ENCODE measurements at regions not wholly inside any gene's neighbourhood (a gene's known extent, or its start where the extent isn't known, plus 50 kb on each side); places are given as distances from the start of the nearest gene placed in this dataset.
"Not testable (repeated sequence)": the region's sequence is repeated elsewhere in the genome, so short reads cannot be mapped to it uniquely, and the experiment has no call there.

DNA sequence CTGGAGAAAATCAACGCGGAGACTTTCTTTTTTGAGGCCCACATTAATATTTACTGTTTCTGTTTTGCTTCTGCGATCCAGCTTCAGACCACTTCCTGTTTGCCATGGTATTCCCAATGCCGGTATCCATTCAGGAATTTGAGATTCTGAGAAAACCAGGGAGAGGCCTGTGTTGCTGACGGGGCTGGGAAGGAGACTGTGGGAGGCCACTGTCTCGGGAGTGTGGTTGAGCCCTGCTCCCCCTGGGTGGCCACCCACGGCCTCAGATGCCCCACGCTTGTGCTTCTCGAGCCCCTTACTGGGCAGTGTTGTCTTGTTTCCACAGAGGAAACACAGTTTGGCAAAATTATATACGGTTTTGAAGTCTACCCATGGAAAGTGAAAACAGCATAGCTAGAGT, 403.6 kb upstream of the IRX2 start:
- DNase-seq (ENCODE audit: missing footprints) = no peak
- intact Hi-C loops (cut with DNase I) = no loop called here
- no peak for ATAC-seq

DNA sequence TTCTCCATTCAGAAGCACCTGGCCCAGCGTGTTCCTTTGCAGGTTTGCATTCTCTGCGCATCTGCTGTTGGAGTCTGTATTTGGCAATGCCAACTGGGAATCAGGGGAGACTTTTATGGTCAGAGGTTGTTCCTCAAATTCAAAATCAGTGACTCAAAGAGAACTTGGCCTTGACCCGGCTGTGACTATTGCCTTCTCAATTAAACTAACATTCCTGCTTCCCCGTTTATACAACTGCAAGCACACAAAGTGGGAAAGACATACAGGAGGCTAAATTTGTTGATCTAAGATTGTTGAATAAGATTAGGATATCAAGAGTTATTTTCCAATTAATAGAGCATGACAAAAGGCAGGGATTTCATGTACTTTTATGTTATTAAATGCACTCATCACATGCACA, 402.4 kb upstream of the IRX2 start:
- DNase-seq (ENCODE audit: missing footprints) = no peak
- intact Hi-C loops (cut with DNase I) = no loop called here
- ATAC-seq = no peak

DNA sequence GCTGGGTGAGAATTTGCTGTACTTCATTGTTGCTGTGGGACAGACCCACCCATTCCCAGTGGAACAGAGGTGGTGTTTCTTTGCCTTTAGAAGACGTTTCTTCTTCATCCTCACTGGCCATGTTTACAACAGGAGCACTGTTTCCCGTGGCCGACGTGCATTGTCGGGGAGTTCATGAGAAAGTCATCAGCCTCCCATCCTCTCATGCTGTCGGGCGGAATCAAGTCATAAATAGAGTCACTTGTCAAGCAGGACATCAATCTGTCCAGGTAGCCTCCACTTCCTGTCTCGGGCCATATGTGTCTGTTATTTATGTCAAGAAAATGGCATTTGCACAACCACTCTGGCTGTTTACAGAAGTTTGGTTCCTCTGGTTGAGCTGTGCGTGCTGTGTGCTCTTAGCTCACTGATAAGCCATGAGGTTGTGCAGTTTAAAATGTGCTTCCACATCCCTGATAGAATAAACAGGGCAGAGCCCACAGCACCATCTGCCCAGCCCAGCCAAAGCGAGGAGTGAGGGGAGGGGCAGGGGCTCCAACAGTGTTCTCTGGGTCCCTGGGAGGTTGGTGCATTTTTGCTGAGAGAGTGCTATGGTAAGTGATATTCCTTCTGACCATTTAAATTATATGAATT, 401.9 kb upstream of the IRX2 start:
- intact Hi-C loops (cut with DNase I) = no loop called here
- no peak for DNase-seq (ENCODE audit: missing footprints)
- no peak for ATAC-seq

DNA sequence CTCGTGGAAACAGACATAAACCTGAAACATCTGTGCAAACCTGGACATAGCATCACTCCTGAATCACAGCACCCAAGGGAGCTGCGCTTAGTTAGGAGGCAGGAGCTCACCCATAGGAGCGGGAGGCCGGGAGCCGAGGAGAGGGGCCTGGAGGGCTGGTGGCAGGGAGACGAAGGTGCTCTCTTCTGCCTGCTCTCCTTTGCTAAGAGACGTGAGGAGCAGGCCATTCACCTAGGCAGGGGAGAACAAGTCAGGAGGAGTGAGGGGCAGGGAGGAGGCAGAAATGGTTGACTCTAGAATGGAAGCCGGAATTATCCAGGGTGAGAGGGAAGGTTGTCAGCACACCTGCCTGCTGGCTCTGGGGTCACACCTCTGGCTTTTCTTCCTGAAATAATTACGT, 398.4 kb upstream of the IRX2 start:
- intact Hi-C loops (cut with DNase I) = no loop called here
- no peak for DNase-seq (ENCODE audit: missing footprints)
- no peak for ATAC-seq

DNA sequence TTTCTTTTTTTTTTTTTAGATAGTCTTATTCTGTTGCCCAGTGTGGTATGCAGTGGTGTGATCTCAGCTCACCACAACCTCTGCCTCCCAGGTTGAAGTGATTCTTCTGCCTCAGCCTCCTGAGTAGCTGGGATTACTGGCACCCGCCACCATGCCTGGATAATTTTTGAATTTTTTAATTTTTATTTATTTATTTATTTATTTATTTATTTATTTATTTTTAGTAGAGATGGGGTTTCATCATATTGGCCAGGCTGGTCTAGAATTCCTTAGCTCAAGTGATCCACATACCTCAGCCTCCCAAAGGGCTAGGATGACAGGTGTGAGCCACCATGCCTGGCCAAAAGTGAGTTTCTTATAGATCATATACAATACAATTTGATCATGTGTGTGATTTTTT, 395.9 kb upstream of the IRX2 start:
- DNase-seq (ENCODE audit: missing footprints); ATAC-seq; intact Hi-C loops (cut with DNase I): not testable (repeated sequence)

DNA sequence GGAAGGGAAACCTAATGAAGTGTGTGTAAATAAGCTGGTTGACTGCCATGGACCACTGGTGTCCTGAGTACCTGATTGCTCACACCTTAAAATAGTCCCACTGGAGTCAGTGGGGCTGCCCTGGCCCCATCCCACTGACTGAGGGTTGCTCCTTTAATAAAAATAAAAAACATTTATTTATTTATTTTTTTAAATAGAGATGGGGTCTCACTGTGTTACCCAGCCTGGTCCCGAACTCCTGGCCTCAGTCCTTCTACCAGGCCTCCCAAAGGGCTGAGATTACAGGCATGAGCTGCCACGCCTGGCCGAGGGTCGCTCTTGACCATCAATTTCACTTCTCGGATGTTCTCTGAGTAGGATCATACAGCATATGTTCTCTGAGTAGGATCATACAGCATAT, 394.2 kb upstream of the IRX2 start:
- intact Hi-C loops (cut with DNase I) = no loop called here
- no peak for ATAC-seq

DNA sequence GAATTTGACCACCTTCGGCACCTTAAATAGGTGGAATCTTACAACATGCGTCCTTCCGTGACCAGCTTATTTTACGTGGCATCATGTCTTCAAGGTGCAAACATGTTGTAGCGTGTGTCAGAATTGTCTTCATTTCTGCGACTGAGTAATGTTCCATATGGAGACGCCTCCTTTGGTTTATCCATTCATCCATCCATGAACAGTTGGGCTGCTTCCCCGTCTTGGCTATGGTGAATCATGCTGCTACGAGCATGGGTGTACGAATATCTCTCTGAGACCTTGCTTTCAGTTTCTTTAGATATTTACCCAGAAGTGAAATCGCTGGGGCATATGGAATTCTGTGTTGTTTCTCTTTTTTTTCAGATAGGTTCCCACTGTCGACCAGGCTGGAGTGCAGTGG, 391.9 kb upstream of the IRX2 start:
- no peak for DNase-seq (ENCODE audit: missing footprints)
- intact Hi-C loops (cut with DNase I) = no loop called here
- ATAC-seq = no peak

More for the DNA sequence above, 394.2 kb upstream of the IRX2 start:
- no peak for DNase-seq (ENCODE audit: missing footprints)

DNA sequence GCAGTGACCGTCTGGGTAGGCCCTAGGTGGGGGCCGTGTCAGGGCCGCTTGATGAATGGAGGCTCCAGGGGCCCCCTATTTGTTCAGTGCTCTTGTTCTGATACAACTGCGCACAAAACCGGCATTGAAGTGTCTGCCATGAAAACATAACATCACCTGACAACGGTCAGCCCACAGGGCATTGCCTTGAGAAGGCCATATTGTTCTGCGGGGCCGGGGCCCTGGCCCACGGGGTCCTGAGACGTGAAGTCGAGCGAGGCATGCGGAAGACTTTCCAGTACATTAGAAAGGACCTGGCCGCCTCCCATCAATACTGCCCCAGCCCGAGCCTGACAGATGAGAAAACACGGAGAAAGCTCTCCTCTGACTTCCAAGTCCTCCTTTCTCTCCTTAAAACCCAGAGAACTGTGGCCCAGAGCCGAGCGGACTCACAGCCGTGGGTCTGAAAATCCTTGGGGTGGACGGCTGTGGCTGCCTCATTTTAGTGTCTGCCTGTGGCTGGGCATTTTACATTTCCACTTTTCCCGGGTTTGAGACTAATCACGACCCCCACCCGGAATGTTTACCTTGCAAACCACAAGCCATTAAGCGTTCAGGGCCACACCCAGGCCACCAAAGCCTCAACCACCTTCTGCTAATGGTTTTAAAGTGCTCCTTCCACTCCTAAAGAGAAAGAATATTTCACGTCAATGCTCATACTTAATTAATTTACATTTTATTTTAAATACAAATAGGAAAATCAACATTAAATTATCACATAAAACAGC, 391.0 kb upstream of the IRX2 start:
- ATAC-seq = no peak

DNA sequence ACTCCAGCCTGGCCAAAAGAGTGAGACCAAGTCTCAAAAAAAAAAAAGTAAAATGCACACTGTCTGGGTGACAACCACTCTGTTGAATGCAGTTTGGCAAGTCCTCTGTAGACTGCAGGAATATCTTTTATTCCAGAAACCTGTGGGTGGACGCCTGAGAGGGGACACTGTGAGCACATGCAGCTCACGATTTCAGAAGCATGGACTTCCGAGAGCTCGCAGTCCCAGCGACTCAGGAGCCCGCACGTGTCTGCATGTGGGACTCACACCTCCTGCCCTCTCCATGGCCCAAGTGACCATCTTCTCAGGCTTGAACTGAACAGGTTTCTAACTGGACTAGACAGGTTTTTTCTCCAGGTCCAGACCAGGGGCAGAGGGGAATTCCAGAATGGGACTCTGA, 388.6 kb upstream of the IRX2 start:
- intact Hi-C loops (cut with DNase I) = no loop called here
- DNase-seq (ENCODE audit: missing footprints) = no peak
- ATAC-seq = no peak

More for the DNA sequence above, 391.0 kb upstream of the IRX2 start:
- intact Hi-C loops (cut with DNase I) = no loop called here
- DNase-seq (ENCODE audit: missing footprints) = no peak

DNA sequence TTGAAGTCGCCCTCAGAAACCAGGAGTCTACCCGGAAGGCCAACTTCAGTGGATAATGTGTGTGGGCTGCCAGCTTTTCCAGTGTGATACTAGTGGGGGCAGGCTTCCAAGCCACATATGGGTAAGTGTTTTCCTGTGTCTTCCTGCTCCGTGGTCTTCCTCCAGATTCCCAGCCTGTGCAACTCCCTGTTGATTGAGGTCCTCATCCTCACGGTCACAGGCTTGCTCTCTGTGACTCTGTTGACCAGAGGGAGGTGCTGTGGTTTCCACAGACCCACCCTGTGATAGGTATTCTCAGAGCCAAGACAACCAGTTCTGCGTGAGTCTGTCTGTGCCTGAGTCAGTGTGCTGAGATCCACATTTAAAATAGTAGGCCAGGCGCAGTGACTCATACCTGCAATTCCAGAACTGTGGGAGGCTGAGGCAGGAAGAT, 388.0 kb upstream of the IRX2 start:
- intact Hi-C loops (cut with DNase I) = no loop called here
- no peak for ATAC-seq

DNA sequence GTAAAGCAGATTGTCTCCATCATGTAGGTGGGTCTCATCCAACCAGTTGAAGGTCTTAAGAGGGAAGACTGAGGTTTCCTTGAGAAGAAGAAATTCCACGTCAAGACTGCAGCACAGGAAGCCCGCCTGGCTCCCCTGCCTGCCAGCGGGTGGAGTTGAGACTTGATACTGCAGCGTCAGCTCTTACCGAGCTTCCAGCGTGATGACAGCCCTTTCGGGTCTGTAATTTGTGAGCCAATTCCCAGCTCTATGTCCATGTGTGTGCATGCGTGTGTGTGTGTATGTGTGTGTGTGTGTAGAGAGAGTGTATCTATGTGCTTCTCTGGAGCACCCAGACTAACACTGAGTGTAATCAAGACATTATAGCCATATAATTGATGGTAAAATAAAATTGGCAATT, 379.7 kb upstream of the IRX2 start:
- intact Hi-C loops (cut with DNase I) = no loop called here
- ATAC-seq (no peak), DNase-seq (ENCODE audit: missing footprints) (no peak)

More for the DNA sequence above, 388.0 kb upstream of the IRX2 start:
- DNase-seq (ENCODE audit: missing footprints) = no peak

DNA sequence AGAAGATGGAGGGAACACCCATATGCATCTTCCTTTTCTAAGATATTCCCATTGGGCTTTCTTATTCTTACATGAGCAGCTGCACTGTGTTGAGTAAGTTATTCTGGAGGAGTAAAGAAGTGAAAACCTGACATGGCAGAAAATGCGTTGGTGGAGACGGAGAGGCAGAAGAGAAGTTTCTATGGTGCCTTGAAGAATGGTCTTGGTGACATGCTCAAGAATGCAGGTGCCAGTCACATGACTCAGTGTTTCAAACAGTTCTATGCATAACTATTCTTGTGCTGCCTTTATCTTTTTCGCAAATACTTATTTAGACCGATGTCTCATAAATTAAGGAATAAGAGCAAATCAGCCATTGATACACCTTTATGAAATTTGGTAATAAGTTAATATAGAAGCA, 377.8 kb upstream of the IRX2 start:
- intact Hi-C loops (cut with DNase I) = no loop called here
- ATAC-seq = no peak
- no peak for DNase-seq (ENCODE audit: missing footprints)

DNA sequence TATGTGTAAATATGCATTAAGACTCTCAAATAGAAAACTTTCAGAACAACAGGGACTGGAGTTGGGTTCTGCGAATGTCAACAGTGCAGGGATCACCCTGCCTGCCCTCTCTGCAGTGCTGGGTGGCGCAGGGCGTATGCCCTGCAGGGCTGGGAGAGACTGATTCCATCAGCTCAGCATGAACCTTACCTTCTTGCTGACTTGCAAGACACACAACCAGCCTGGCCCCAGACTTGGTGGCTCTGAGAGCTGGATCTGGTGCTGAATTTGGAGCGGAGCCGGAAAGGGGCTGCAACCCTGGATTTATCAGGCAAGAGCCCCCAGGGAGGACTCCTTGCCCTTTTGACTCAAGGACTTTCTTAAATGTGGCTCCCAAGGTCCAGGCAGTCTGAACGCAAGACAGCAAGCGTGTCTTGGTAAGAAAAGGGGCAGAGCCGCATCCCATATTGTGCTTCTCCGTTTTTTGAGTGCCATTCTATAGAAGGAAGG, 376.0 kb upstream of the IRX2 start:
- no peak for ATAC-seq
- intact Hi-C loops (cut with DNase I) = no loop called here

DNA sequence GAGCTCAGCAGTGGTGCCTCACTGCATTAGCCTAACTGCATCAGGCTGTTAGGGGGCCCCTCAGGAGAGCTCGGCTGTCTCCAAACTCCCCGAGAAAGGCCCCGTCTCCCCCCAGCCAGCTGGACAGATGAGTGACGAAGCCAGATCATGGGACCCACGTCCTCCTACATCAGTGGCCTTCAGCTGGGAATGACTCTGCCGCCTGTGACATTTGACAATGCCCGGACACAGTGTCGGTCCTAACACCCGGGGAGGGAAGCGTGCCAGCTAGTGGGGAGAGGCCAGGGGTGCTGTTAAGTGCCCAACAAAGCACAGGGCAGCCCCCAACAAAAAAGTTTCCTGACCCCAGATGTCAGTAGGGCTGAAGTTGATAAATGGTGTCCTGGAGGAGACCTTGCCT, 375.2 kb upstream of the IRX2 start:
- DNase-seq (ENCODE audit: missing footprints) (no peak), ATAC-seq (no peak)
- intact Hi-C loops (cut with DNase I) = no loop called here

More for the DNA sequence above, 376.0 kb upstream of the IRX2 start:
- DNase-seq (ENCODE audit: missing footprints) = no peak

DNA sequence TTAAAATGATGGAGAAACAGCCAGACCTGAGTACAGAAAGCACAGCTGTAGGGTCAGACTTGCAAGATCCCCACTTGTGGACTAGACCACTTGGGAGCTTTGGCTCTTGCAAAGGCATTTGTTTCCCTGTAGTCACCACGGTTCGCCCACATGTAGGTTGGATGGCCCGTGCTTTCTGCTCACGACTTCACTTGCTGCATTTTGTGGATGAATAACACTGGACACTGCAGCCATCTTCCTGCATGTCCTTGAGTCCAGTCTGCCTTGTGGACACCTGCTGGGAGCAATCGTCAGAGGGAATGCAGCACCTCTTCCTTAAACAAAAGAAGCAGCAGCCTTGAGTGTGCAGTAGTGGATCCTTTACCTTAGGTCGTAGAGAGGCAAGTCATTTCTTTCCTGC, 372.9 kb upstream of the IRX2 start:
- DNase-seq (ENCODE audit: missing footprints) (no peak), ATAC-seq (no peak)
- intact Hi-C loops (cut with DNase I) = no loop called here

DNA sequence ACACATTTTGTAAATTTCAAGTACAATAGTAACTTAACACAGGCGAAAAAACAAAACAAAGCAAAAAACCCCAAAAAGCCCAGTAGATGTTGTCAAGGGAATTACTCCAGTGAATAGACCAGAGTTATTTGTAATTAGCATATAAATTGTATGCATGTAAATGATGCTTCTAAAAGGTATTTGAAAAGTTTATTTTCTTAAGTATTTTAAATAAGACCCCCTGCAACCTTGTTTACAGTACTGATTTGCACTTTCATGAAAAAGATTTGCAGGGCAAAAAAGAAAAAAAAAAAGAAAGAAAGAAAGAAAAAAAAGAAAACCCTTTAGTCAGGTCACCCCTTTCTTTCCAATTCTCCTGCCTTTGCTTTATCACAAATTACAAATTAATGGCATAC, 372.3 kb upstream of the IRX2 start:
- no peak for DNase-seq (ENCODE audit: missing footprints)
- ATAC-seq = no peak
- intact Hi-C loops (cut with DNase I) = no loop called here

DNA sequence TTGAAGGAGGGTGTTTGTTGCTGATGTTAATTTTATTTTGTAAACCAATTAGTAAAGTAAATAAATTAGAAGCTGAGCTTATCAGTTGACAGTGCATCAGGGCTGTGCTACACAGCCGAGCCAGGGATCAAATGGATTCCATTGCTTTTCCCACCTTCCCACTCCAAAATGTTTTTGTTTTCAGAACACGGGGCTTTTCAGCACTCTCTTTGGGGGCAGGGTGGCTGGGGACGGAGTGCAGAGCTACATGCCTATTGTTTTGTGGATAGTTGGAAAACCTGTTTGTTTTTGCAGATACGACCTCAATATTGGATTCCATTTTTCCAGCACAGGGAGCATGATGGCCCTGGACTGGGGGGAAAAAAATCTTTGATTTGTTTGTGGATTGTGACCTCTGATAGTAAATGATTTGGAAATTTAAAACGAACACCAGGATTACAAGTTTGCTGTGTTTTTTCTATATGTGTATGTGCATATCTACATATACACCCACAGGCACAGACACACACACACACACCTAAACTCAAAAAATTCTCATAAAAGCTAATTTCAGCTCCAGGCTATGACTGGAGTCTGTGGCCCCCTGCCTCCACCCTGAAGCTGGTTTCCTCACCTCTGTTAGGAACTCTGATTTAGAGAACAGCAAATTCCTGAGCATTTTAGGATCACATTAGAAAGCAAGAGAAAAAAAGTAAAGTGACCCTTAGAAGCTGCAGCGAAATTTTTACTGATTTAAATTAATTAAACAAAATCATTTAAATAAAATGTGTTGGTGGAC, 371.7 kb upstream of the IRX2 start:
- ATAC-seq (no peak), DNase-seq (ENCODE audit: missing footprints) (no peak)
- intact Hi-C loops (cut with DNase I) = no loop called here

DNA sequence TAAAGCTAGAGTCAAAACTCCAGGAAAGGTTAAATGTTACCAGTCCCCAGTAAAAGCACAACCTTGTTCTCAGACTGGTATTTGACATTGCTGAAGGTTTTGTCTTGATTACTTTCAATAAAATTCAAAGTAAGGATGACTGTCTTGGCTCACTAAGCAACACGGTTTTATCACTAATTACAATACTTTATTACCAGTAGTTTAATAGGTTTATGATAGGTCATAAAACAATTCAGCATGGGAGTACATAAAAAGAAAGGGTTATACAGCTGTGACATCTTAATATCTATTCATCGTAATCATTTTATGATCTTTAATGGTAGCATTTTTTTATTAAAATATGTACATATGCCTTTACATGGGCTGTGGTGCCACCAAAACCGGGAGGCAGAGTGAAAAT, 370.7 kb upstream of the IRX2 start:
- DNase-seq (ENCODE audit: missing footprints) (no peak), ATAC-seq (no peak)
- intact Hi-C loops (cut with DNase I) = no loop called here

DNA sequence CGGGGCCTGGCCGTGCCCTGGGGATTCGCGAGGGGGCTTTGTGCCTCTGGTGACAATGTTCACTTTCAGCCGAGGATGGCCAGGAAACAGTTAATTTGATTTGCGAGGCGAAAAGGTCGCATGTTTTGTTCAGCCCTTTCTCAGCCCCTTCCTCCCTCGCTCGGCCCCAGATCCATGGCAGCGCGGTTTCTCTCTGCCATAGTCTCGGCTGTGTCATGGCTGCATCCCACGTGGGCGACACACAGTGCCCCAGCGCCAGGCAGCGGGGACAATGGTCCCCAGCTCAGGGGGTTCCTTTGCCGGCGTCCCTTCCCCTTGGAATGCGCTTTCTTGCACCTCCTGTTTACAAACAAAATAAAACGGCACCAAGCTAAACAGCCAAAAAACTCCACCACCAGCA, 370.3 kb upstream of the IRX2 start:
- ATAC-seq = no peak
- DNase-seq (ENCODE audit: missing footprints) = no peak
- intact Hi-C loops (cut with DNase I) = no loop called here

DNA sequence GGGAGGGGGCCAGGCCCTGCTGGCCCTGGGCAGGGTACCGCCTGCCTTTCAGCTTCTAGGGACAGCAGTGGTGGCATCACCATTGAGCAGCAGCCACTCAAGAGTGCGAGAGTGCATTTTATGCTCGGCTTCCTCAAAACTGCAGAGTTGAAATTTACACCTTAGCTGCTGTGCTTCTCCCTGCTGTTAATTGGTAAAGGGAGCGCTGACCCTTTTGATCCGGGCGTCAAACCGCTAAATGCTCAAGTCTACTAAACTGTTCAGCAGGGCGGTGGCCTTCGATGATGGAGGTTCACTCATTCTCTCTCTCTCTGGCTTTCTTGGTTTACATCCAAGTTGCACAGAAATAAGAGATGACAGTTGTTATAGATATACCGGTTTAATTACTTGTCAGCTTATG, 368.6 kb upstream of the IRX2 start:
- ATAC-seq (no peak), DNase-seq (ENCODE audit: missing footprints) (no peak)
- intact Hi-C loops (cut with DNase I) = no loop called here
